Activated CD4-positive, alpha-beta T cell treated with anti-CD3 and anti-CD28 coated beads, Interleukin-2, amount 50 U/mL, for 16 hours (primary cell): ENCODE measurements at regions not wholly inside any gene's neighbourhood (a gene's known extent, or its start where the extent isn't known, plus 50 kb on each side); places are given as distances from the start of the nearest gene placed in this dataset.

Experiments used
- DNase-seq: peaks from one replicate; pipeline ENCODE4 v3.0.0-alpha.2; 2020

- no peak for DNase-seq
These were observed 50.3 kb downstream of the BMAL2 start for GRCh38 chr12:27382924-27383323.

- DNase-seq: peak; percentile 72
These were observed 51.0 kb downstream of the BMAL2 start for GRCh38 chr12:27383429-27384260.

- no peak for DNase-seq
These were observed 51.6 kb downstream of the BMAL2 start for GRCh38 chr12:27384261-27384590.

GRCh38 chr12:27385766-27386564, 53.3 kb downstream of the BMAL2 start:
- no peak for DNase-seq

- no peak for DNase-seq
These were observed 54.8 kb downstream of the BMAL2 start for GRCh38 chr12:27387473-27387872.

GRCh38 chr12:27388650-27389049, 56.0 kb downstream of the BMAL2 start:
- no peak for DNase-seq

- no peak for DNase-seq
These were observed 51.9 kb upstream of the SMCO2 start for GRCh38 chr12:27394676-27395075.

GRCh38 chr12:27396216-27396815, 50.2 kb upstream of the SMCO2 start:
- no peak for DNase-seq
